NCI-H1105 (cell line): ENCODE measurements at regions not wholly inside any gene's neighbourhood (a gene's known extent, or its start where the extent isn't known, plus 50 kb on each side); places are given as distances from the start of the nearest gene placed in this dataset.
"Not testable (repeated sequence)": the region's sequence is repeated elsewhere in the genome, so short reads cannot be mapped to it uniquely, and the experiment has no call there.

Experiments used
- DNase-seq: peaks from one replicate; lab custom pipeline; 2025; lab: John Stamatoyannopoulos, UW

GRCh38 chr3:180420016-180420415, 181.9 kb upstream of the TTC14 start:
- no peak for DNase-seq

GRCh38 chr3:180420804-180421203, 181.2 kb upstream of the TTC14 start:
- DNase-seq: no peak

GRCh38 chr3:180421221-180421620, 180.7 kb upstream of the TTC14 start:
- DNase-seq: no peak

GRCh38 chr3:180421721-180422120, 180.2 kb upstream of the TTC14 start:
- DNase-seq: no peak

GRCh38 chr3:180424305-180424704, 177.7 kb upstream of the TTC14 start:
- DNase-seq: not testable (repeated sequence)

GRCh38 chr3:180430896-180431295, 171.1 kb upstream of the TTC14 start:
- no peak for DNase-seq

GRCh38 chr3:180433152-180433551, 168.8 kb upstream of the TTC14 start:
- DNase-seq: no peak

- no peak for DNase-seq
These were observed 154.8 kb upstream of the TTC14 start for GRCh38 chr3:180447136-180447535.

- not testable (repeated sequence) for DNase-seq
These were observed 153.6 kb upstream of the TTC14 start for GRCh38 chr3:180448407-180448806.

GRCh38 chr3:180457225-180457624, 144.7 kb upstream of the TTC14 start:
- DNase-seq: no peak

- DNase-seq: no peak
These were observed 135.5 kb upstream of the TTC14 start for GRCh38 chr3:180466401-180467011.

- no peak for DNase-seq
These were observed 134.8 kb upstream of the TTC14 start for GRCh38 chr3:180467177-180467576.

GRCh38 chr3:180469149-180469548, 132.8 kb upstream of the TTC14 start:
- no peak for DNase-seq

- no peak for DNase-seq
These were observed 123.3 kb upstream of the TTC14 start for GRCh38 chr3:180478695-180479094.

- DNase-seq: no peak
These were observed 109.9 kb upstream of the TTC14 start for GRCh38 chr3:180492047-180492446.

GRCh38 chr3:180496995-180497394, 105.0 kb upstream of the TTC14 start:
- DNase-seq: no peak

GRCh38 chr3:180516368-180516767, 85.6 kb upstream of the TTC14 start:
- no peak for DNase-seq

GRCh38 chr3:180523040-180523439, 78.9 kb upstream of the TTC14 start:
- DNase-seq: no peak

GRCh38 chr3:180528843-180529242, 73.1 kb upstream of the TTC14 start:
- no peak for DNase-seq

- DNase-seq: no peak
These were observed 72.2 kb upstream of the TTC14 start for GRCh38 chr3:180529778-180530177.

- no peak for DNase-seq
These were observed 71.7 kb upstream of the TTC14 start for GRCh38 chr3:180530276-180530675.

- no peak for DNase-seq
These were observed 70.4 kb upstream of the TTC14 start for GRCh38 chr3:180531303-180532278.

GRCh38 chr3:180534828-180535227, 67.1 kb upstream of the TTC14 start:
- DNase-seq: no peak
